ENCODE measurements at regions not wholly inside any gene's neighbourhood (a gene's known extent, or its start where the extent isn't known, plus 50 kb on each side); places are given as distances from the start of the nearest gene placed in this dataset.

GRCh38 chr2:37849911-37850310 lies 75.2 kb upstream of the RMDN2 start:
- intact Hi-C loops (cut with DNase I), result no loop called here
- 91 to 95% methylated on average over 2 of the region's 2 CpGs for WGBS, 2 donors
- no peak overlapping the region for H3K27ac ChIP-seq (ENCODE audit: low read depth in 1 of 2, low read length in 2 of 2)
- H3K9me3 ChIP-seq (ENCODE audit: control insufficient read depth, low read length), result no peaks in the 10 kb centered on the region
- no peak overlapping the region for H3K4me3 ChIP-seq (ENCODE audit: low read length in 2 of 2)
- no peak for DNase-seq
- no peaks in the 10 kb centered on the region for H3K27me3 ChIP-seq (ENCODE audit: control insufficient read depth in 1 of 2, insufficient read depth in 2 of 2, low read length in 1 of 2)
- no peaks in the 10 kb centered on the region for H3K36me3 ChIP-seq (ENCODE audit: control insufficient read depth in 1 of 2, insufficient read depth in 2 of 2, low read length in 1 of 2)
- no peaks in the 10 kb centered on the region for H3K4me1 ChIP-seq (ENCODE audit: control insufficient read depth in 1 of 2, insufficient read depth in 2 of 2, low read length in 2 of 2)
- ATAC-seq (ENCODE audit: low FRiP score), result no peak

- H3K27ac ChIP-seq (ENCODE audit: low read depth in 1 of 2, low read length in 2 of 2), result peak overlapping the region in 1 of 2 donors; percentile 22
- ATAC-seq (ENCODE audit: low FRiP score), result no peak
- H3K9me3 ChIP-seq (ENCODE audit: control insufficient read depth, low read length), result no peaks in the 10 kb centered on the region
- no peak overlapping the region for H3K4me3 ChIP-seq (ENCODE audit: low read length in 2 of 2)
- no peaks in the 10 kb centered on the region for H3K4me1 ChIP-seq (ENCODE audit: control insufficient read depth in 1 of 2, insufficient read depth in 2 of 2, low read length in 2 of 2)
- 42 to 52% methylated on average over 4 of the region's 4 CpGs for WGBS, 2 donors
- no peaks in the 10 kb centered on the region for H3K36me3 ChIP-seq (ENCODE audit: control insufficient read depth in 1 of 2, insufficient read depth in 2 of 2, low read length in 1 of 2)
- DNase-seq, result no peak
- H3K27me3 ChIP-seq (ENCODE audit: control insufficient read depth in 1 of 2, insufficient read depth in 2 of 2, low read length in 1 of 2), result no peaks in the 10 kb centered on the region
- intact Hi-C loops (cut with DNase I), result no loop called here
These were observed 73.7 kb upstream of the RMDN2 start for GRCh38 chr2:37851428-37851827.

GRCh38 chr2:37851828-37852584 lies 73.1 kb upstream of the RMDN2 start:
- intact Hi-C loops (cut with DNase I), result no loop called here
- H3K4me1 ChIP-seq (ENCODE audit: control insufficient read depth in 1 of 2, insufficient read depth in 2 of 2, low read length in 2 of 2), result no peaks in the 10 kb centered on the region
- WGBS, 2 donors, result 53 to 58% methylated on average over 3 of the region's 3 CpGs
- H3K27me3 ChIP-seq (ENCODE audit: control insufficient read depth in 1 of 2, insufficient read depth in 2 of 2, low read length in 1 of 2), result no peaks in the 10 kb centered on the region
- no peaks in the 10 kb centered on the region for H3K36me3 ChIP-seq (ENCODE audit: control insufficient read depth in 1 of 2, insufficient read depth in 2 of 2, low read length in 1 of 2)
- ATAC-seq (ENCODE audit: low FRiP score), result no peak
- DNase-seq, result no peak
- H3K9me3 ChIP-seq (ENCODE audit: control insufficient read depth, low read length), result no peaks in the 10 kb centered on the region
- peak overlapping the region in 1 of 2 donors; percentile 4 for H3K27ac ChIP-seq (ENCODE audit: low read depth in 1 of 2, low read length in 2 of 2)
- H3K4me3 ChIP-seq (ENCODE audit: low read length in 2 of 2), result no peak overlapping the region

- no peak overlapping the region for H3K4me3 ChIP-seq (ENCODE audit: low read length in 2 of 2)
- no peaks in the 10 kb centered on the region for H3K9me3 ChIP-seq (ENCODE audit: control insufficient read depth, low read length)
- WGBS, 2 donors, result 98 to 100% methylated on average over 1 of the region's 1 CpG
- ATAC-seq (ENCODE audit: low FRiP score) (no peak), DNase-seq (no peak)
- H3K4me1 ChIP-seq (ENCODE audit: control insufficient read depth in 1 of 2, insufficient read depth in 2 of 2, low read length in 2 of 2), result no peaks in the 10 kb centered on the region
- no peaks in the 10 kb centered on the region for H3K27me3 ChIP-seq (ENCODE audit: control insufficient read depth in 1 of 2, insufficient read depth in 2 of 2, low read length in 1 of 2)
- peak overlapping the region in 1 of 2 donors; percentile 4 for H3K27ac ChIP-seq (ENCODE audit: low read depth in 1 of 2, low read length in 2 of 2)
- no peaks in the 10 kb centered on the region for H3K36me3 ChIP-seq (ENCODE audit: control insufficient read depth in 1 of 2, insufficient read depth in 2 of 2, low read length in 1 of 2)
- intact Hi-C loops (cut with DNase I), result no loop called here
These were observed 72.5 kb upstream of the RMDN2 start for GRCh38 chr2:37852585-37853014.

- H3K4me3 ChIP-seq (ENCODE audit: low read length in 2 of 2), result no peak overlapping the region
- WGBS, 2 donors, result 75 to 82% methylated on average over 7 of the region's 7 CpGs
- H3K27ac ChIP-seq (ENCODE audit: low read depth in 1 of 2, low read length in 2 of 2), result peak overlapping the region; percentile 34 to 39
- no peaks in the 10 kb centered on the region for H3K27me3 ChIP-seq (ENCODE audit: control insufficient read depth in 1 of 2, insufficient read depth in 2 of 2, low read length in 1 of 2)
- intact Hi-C loops (cut with DNase I), result no loop called here
- DNase-seq (no peak), ATAC-seq (ENCODE audit: low FRiP score) (no peak)
- H3K36me3 ChIP-seq (ENCODE audit: control insufficient read depth in 1 of 2, insufficient read depth in 2 of 2, low read length in 1 of 2), result no peaks in the 10 kb centered on the region
- H3K4me1 ChIP-seq (ENCODE audit: control insufficient read depth in 1 of 2, insufficient read depth in 2 of 2, low read length in 2 of 2), result no peaks in the 10 kb centered on the region
- H3K9me3 ChIP-seq (ENCODE audit: control insufficient read depth, low read length), result no peaks in the 10 kb centered on the region
These were observed 70.3 kb upstream of the RMDN2 start for GRCh38 chr2:37854676-37855282.

- Histone ChIP-seq H3K27me3 (ENCODE audit: control insufficient read depth in 1 of 2, insufficient read depth in 2 of 2, low read length in 1 of 2) (no peaks in the 10 kb centered on the region), H3K27ac (ENCODE audit: low read depth in 1 of 2, low read length in 2 of 2) (peak overlapping the region; percentile 34 to 39)
These were observed 69.6 kb upstream of the RMDN2 start for GRCh38 chr2:37855283-37856041.

GRCh38 chr2:37856101-37856751 lies 68.9 kb upstream of the RMDN2 start:
- DNase-seq (no peak), ATAC-seq (ENCODE audit: low FRiP score) (peak; percentile 51)
- no peaks in the 10 kb centered on the region for H3K9me3 ChIP-seq (ENCODE audit: control insufficient read depth, low read length)
- no peak overlapping the region for H3K4me3 ChIP-seq (ENCODE audit: low read length in 2 of 2)
- H3K27ac ChIP-seq (ENCODE audit: low read depth in 1 of 2, low read length in 2 of 2), result peak overlapping the region in 1 of 2 donors; percentile 70
- intact Hi-C loops (cut with DNase I), result no loop called here
- 29 to 35% methylated on average over 7 of the region's 7 CpGs for WGBS, 2 donors
- H3K4me1 ChIP-seq (ENCODE audit: control insufficient read depth in 1 of 2, insufficient read depth in 2 of 2, low read length in 2 of 2), result no peaks in the 10 kb centered on the region
- no peaks in the 10 kb centered on the region for H3K36me3 ChIP-seq (ENCODE audit: control insufficient read depth in 1 of 2, insufficient read depth in 2 of 2, low read length in 1 of 2)
- no peaks in the 10 kb centered on the region for H3K27me3 ChIP-seq (ENCODE audit: control insufficient read depth in 1 of 2, insufficient read depth in 2 of 2, low read length in 1 of 2)

More at GRCh38 chr2:37855283-37856041, 69.6 kb upstream of the RMDN2 start:
- Histone ChIP-seq H3K9me3 (ENCODE audit: control insufficient read depth, low read length) (no peaks in the 10 kb centered on the region), H3K4me3 (ENCODE audit: low read length in 2 of 2) (no peak overlapping the region), H3K4me1 (ENCODE audit: control insufficient read depth in 1 of 2, insufficient read depth in 2 of 2, low read length in 2 of 2) (no peaks in the 10 kb centered on the region), H3K36me3 (ENCODE audit: control insufficient read depth in 1 of 2, insufficient read depth in 2 of 2, low read length in 1 of 2) (no peaks in the 10 kb centered on the region)
- DNase-seq (peak in 1 of 2 donors; percentile 76), ATAC-seq (ENCODE audit: low FRiP score) (peak; percentile 67)
- intact Hi-C loops (cut with DNase I), result no loop called here
- 9 to 11% methylated on average over 13 of the region's 13 CpGs for WGBS, 2 donors

GRCh38 chr2:37857575-37858399 lies 67.3 kb upstream of the RMDN2 start:
- WGBS, 2 donors, result 44 to 45% methylated on average over 11 of the region's 11 CpGs
- Histone ChIP-seq H3K27me3 (ENCODE audit: control insufficient read depth in 1 of 2, insufficient read depth in 2 of 2, low read length in 1 of 2) (no peaks in the 10 kb centered on the region), H3K36me3 (ENCODE audit: control insufficient read depth in 1 of 2, insufficient read depth in 2 of 2, low read length in 1 of 2) (no peaks in the 10 kb centered on the region), H3K27ac (ENCODE audit: low read depth in 1 of 2, low read length in 2 of 2) (peak overlapping the region in 1 of 2 donors; percentile 90), H3K9me3 (ENCODE audit: control insufficient read depth, low read length) (no peaks in the 10 kb centered on the region), H3K4me3 (ENCODE audit: low read length in 2 of 2) (no peak overlapping the region), H3K4me1 (ENCODE audit: control insufficient read depth in 1 of 2, insufficient read depth in 2 of 2, low read length in 2 of 2) (no peaks in the 10 kb centered on the region)
- ATAC-seq (ENCODE audit: low FRiP score) (no peak), DNase-seq (no peak)
- intact Hi-C loops (cut with DNase I), result no loop called here

Data from aorta (tissue), 5 donors.